OCI-LY1 (cell line): ENCODE measurements at regions not wholly inside any gene's neighbourhood (a gene's known extent, or its start where the extent isn't known, plus 50 kb on each side); places are given as distances from the start of the nearest gene placed in this dataset.
"Not testable (repeated sequence)": the region's sequence is repeated elsewhere in the genome, so short reads cannot be mapped to it uniquely, and the experiment has no call there.

ENCODE experiments used
- EZH2 ChIP-seq: fragments of 200-600 bp; sonication (generic), shearing (Covaris generic); IDR thresholded peaks from 2 replicates; pipeline ENCODE4 v1.8.0; 2017; ENCODE audit warnings: borderline replicate concordance, mixed run types, mild to moderate bottlenecking, antibody characterized with exemption, low read length, moderate library complexity, mixed read lengths
- TF ChIP-seq, protein P1 (sequence below): fragments of 200-600 bp; sonication (generic), shearing (Covaris generic); IDR thresholded peaks from 2 replicates; pipeline ENCODE4 v1.5.1; 2017; ENCODE audit warnings: mild to moderate bottlenecking, antibody characterized with exemption, low read length, moderate library complexity, mixed read lengths

DNA sequence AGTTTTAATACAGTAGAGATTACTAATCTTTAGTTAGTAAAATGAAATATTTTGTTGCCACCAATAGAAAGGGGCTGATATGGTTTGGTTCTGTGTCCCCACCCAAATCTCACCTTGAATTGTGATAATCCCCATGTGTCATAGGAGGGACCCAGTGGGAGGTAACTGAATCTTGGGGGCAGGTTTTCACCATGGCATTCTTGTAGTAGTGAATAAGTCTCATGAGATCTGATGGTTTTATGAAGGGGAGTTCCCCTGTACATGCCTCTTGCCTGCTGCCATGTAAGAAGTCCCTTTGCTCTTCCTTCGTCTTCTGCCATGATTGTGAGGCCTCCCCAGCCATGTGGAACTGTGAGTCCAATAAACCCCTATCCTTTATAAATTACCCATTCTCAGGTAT is 285.9 kb downstream of the BCL2L11 start:
- TF ChIP-seq, protein P1, sequence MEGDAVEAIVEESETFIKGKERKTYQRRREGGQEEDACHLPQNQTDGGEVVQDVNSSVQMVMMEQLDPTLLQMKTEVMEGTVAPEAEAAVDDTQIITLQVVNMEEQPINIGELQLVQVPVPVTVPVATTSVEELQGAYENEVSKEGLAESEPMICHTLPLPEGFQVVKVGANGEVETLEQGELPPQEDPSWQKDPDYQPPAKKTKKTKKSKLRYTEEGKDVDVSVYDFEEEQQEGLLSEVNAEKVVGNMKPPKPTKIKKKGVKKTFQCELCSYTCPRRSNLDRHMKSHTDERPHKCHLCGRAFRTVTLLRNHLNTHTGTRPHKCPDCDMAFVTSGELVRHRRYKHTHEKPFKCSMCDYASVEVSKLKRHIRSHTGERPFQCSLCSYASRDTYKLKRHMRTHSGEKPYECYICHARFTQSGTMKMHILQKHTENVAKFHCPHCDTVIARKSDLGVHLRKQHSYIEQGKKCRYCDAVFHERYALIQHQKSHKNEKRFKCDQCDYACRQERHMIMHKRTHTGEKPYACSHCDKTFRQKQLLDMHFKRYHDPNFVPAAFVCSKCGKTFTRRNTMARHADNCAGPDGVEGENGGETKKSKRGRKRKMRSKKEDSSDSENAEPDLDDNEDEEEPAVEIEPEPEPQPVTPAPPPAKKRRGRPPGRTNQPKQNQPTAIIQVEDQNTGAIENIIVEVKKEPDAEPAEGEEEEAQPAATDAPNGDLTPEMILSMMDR: not testable (repeated sequence)
- not testable (repeated sequence) for TF ChIP-seq EZH2
